Loucy (cell line): ENCODE measurements at regions not wholly inside any gene's neighbourhood (a gene's known extent, or its start where the extent isn't known, plus 50 kb on each side); places are given as distances from the start of the nearest gene placed in this dataset.

Experiments used
- H2AFZ ChIP-seq: fragments of 200-600 bp; sonication (generic); 2 replicates; pipeline ENCODE4 v1.6.0; 2016; ENCODE audit warnings: antibody characterized with exemption, mild to moderate bottlenecking, low read length, moderate library complexity
- H3F3A ChIP-seq: fragments of 200-600 bp; 2 replicates; pipeline ENCODE4 v1.6.0; 2016; ENCODE audit warnings: antibody characterized with exemption, low read depth, mild to moderate bottlenecking
- H3K27me3 ChIP-seq: fragments of 200-600 bp; sonication (generic); 2 replicates; pipeline ENCODE4 v1.6.1; 2014; ENCODE audit warnings: low read length, mild to moderate bottlenecking; ENCODE audit not compliant: insufficient read depth, poor library complexity, severe bottlenecking
- H3K36me3 ChIP-seq: fragments of 200-600 bp; sonication (generic); 2 replicates; pipeline ENCODE4 v1.6.1; 2016; ENCODE audit warnings: low read length; ENCODE audit not compliant: insufficient read depth
- H3K4me1 ChIP-seq: fragments of 200-600 bp; sonication (generic); 2 replicates; pipeline ENCODE4 v1.5.1; 2014; ENCODE audit warnings: low read length, mild to moderate bottlenecking; ENCODE audit not compliant: insufficient read depth, poor library complexity, severe bottlenecking
- H3K4me2 ChIP-seq: fragments of 200-600 bp; sonication (generic); 2 replicates; pipeline ENCODE4 v1.6.0; 2014; ENCODE audit warnings: antibody characterized with exemption, low read length, low read depth, mild to moderate bottlenecking; ENCODE audit not compliant: poor library complexity, severe bottlenecking
- H3K4me3 ChIP-seq: fragments of 200-600 bp; sonication (generic); 2 replicates; pipeline ENCODE4 v1.5.1; 2014; ENCODE audit warnings: low read length, mild to moderate bottlenecking, mixed read lengths; ENCODE audit not compliant: poor library complexity, severe bottlenecking
- H3K79me2 ChIP-seq: fragments of 200-600 bp; sonication (generic); 2 replicates; pipeline ENCODE4 v1.6.1; 2014; ENCODE audit warnings: low read length; ENCODE audit not compliant: insufficient read depth
- H3K9ac ChIP-seq: fragments of 200-600 bp; sonication (generic); 2 replicates; pipeline ENCODE4 v1.6.0; 2014; ENCODE audit warnings: mild to moderate bottlenecking, low read depth, low read length, moderate library complexity; ENCODE audit not compliant: poor library complexity, severe bottlenecking
- H3K9me2 ChIP-seq: fragments of 200-600 bp; sonication (generic); replicated peaks from 2 replicates; pipeline ENCODE4 v1.6.1; 2016; ENCODE audit warnings: low read depth, low read length, mixed read lengths
- H3K9me3 ChIP-seq: fragments of 200-600 bp; sonication (generic); 2 replicates; pipeline ENCODE4 v1.6.1; 2014; ENCODE audit warnings: mild to moderate bottlenecking, antibody characterized with exemption, low read length, low read depth; ENCODE audit not compliant: insufficient read depth
- H4K20me1 ChIP-seq: fragments of 200-600 bp; sonication (generic); 2 replicates; pipeline ENCODE4 v1.6.0; 2014; ENCODE audit warnings: antibody characterized with exemption, low read length, mild to moderate bottlenecking; ENCODE audit not compliant: insufficient read depth, poor library complexity, severe bottlenecking
- EZH2phosphoT487 ChIP-seq: fragments of 200-600 bp; IDR thresholded peaks from 2 replicates; pipeline ENCODE4 v1.6.1; 2018; ENCODE audit warnings: antibody characterized with exemption, mild to moderate bottlenecking, moderate library complexity, borderline replicate concordance
- TF ChIP-seq, protein P1 (sequence below): fragments of 200-600 bp; sonication (generic); conservative IDR thresholded peaks from 2 replicates; pipeline ENCODE4 v1.5.1; 2014; ENCODE audit warnings: mild to moderate bottlenecking, antibody characterized with exemption, low read length

DNA sequence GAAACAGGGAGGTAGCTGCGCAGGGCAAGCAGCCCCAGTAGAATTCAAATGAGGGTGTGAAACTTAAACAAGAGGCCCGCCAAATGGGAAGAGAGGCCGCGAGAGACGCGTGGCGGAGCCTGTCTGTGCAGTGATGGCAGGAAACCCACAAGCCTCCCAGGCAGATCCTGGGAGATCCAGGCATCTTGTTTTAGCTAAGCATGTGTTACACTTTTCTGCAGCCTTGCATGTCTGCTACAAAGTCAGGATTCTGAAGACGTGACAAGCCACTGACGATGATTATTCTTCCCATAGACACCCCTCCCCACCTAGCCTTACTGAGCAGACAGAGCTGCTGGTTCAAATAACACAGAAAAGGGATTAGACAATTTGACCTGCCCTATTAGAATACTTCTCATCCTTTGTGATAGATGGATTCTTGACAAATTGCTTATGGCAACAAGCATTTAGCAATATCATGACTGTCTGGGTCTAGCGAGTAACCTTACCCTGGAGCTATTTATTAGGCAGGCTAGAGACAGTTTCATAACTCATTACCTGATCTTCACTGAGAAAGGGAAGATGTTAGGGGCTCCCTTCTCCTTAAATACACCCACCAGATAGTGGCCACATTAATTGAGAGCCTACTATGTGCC lies 185.2 kb upstream of the IRS2 start:
- H3F3A ChIP-seq, result no peaks in the 10 kb centered on the region
- no peaks in the 10 kb centered on the region for H4K20me1 ChIP-seq
- H3K4me2 ChIP-seq, result no peak overlapping the region
- H3K27me3 ChIP-seq, result no peaks in the 10 kb centered on the region
- no peak overlapping the region for H3K9ac ChIP-seq
- no peak overlapping the region for H2AFZ ChIP-seq
- H3K79me2 ChIP-seq, result no peaks in the 10 kb centered on the region
- no peaks in the 10 kb centered on the region for H3K9me2 ChIP-seq
- no peaks in the 10 kb centered on the region for H3K36me3 ChIP-seq
- TF ChIP-seq, protein P1, sequence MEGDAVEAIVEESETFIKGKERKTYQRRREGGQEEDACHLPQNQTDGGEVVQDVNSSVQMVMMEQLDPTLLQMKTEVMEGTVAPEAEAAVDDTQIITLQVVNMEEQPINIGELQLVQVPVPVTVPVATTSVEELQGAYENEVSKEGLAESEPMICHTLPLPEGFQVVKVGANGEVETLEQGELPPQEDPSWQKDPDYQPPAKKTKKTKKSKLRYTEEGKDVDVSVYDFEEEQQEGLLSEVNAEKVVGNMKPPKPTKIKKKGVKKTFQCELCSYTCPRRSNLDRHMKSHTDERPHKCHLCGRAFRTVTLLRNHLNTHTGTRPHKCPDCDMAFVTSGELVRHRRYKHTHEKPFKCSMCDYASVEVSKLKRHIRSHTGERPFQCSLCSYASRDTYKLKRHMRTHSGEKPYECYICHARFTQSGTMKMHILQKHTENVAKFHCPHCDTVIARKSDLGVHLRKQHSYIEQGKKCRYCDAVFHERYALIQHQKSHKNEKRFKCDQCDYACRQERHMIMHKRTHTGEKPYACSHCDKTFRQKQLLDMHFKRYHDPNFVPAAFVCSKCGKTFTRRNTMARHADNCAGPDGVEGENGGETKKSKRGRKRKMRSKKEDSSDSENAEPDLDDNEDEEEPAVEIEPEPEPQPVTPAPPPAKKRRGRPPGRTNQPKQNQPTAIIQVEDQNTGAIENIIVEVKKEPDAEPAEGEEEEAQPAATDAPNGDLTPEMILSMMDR, result no peak
- no peak for TF ChIP-seq EZH2phosphoT487
- H3K4me1 ChIP-seq, result no peaks in the 10 kb centered on the region
- no peak overlapping the region for H3K4me3 ChIP-seq
- no peaks in the 10 kb centered on the region; the same call in 1 of the 2 replicates for H3K9me3 ChIP-seq

DNA sequence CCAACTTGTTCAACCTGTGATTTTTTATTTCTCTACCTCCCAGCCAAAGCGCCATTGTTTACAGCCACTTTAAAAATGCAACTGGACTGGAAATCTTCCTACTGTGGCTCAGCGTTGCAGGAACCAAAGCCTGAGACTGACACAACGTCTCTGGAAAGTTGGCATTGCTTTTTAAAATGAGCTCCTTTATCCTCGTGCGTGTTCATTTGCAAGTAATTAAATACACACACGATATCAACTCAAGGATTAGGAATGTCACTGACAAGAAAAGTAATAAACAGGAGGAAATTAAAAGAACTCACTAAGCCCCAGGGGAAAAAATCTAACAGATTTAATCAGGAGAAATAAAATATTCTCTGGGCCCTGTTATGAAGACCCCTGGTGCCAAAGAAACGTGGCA lies 184.6 kb upstream of the IRS2 start:
- H3K36me3 ChIP-seq, result no peaks in the 10 kb centered on the region
- H3K27me3 ChIP-seq, result no peaks in the 10 kb centered on the region
- H3K79me2 ChIP-seq, result no peaks in the 10 kb centered on the region
- no peak for TF ChIP-seq EZH2phosphoT487
- TF ChIP-seq, protein P1, result no peak
- no peak overlapping the region for H3K4me3 ChIP-seq
- H4K20me1 ChIP-seq, result no peaks in the 10 kb centered on the region
- no peaks in the 10 kb centered on the region for H3K9me2 ChIP-seq
- no peaks in the 10 kb centered on the region for H3K4me1 ChIP-seq
- H3K4me2 ChIP-seq, result no peak overlapping the region
- H3K9ac ChIP-seq, result no peak overlapping the region
- H3K9me3 ChIP-seq, result no peaks in the 10 kb centered on the region; the same call in 1 of the 2 replicates
- no peak overlapping the region for H2AFZ ChIP-seq
- no peaks in the 10 kb centered on the region for H3F3A ChIP-seq

DNA sequence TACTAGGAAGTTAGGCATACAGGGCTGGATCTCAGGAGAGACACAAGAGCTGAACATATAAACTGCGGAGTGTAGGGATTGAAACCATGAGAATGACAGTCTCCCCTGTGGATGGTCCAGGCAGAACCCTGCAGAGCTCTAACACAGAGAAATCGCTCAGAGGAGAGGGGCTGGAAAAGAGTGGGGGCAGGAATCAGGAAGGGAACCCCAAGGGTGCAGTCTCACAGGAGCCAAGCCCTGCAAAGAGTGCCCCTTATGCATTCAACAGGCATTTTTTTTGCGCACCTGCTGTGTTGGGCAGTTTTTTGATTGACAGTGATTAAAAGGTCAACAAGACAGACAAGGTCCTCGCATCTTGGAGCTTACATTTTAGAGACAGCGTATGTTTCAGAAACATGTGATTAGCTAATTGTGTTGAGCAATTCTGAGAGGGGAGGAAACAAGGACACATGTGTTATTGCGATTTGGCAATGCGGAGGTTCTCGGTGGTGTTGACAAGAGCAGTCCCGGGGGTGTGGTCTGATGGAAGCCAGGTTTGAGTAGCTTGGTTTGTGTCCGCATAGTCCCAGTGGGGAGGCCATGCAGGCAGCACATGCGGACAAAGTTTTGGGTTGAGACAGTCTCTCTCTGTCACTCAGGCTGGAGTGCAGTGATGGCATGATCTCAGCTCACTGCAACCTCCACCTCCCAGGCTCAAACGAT lies 182.6 kb upstream of the IRS2 start:
- no peaks in the 10 kb centered on the region for H4K20me1 ChIP-seq
- TF ChIP-seq EZH2phosphoT487, result no peak
- TF ChIP-seq, protein P1, result no peak
- H3K36me3 ChIP-seq, result no peaks in the 10 kb centered on the region
- H3K4me1 ChIP-seq, result no peaks in the 10 kb centered on the region
- no peaks in the 10 kb centered on the region for H3F3A ChIP-seq
- H3K9ac ChIP-seq, result no peak overlapping the region
- no peaks in the 10 kb centered on the region for H3K27me3 ChIP-seq
- no peak overlapping the region for H3K4me3 ChIP-seq
- no peaks in the 10 kb centered on the region; the same call in 1 of the 2 replicates for H3K9me3 ChIP-seq
- H3K79me2 ChIP-seq, result no peaks in the 10 kb centered on the region
- no peak overlapping the region for H2AFZ ChIP-seq
- H3K4me2 ChIP-seq, result no peak overlapping the region
- no peaks in the 10 kb centered on the region for H3K9me2 ChIP-seq
